Chondrocyte (in vitro differentiated cells): ENCODE measurements at regions not wholly inside any gene's neighbourhood (a gene's known extent, or its start where the extent isn't known, plus 50 kb on each side); places are given as distances from the start of the nearest gene placed in this dataset.

Source experiments
- DNase-seq: peaks from one replicate; pipeline ENCODE4 v3.0.0; 2021; ENCODE audit warnings: mixed read lengths, low spot score
- H3K27ac Mint-ChIP-seq: one replicate; pipeline ENCODE4 v1.8.0; 2021; ENCODE audit warnings: mild to moderate bottlenecking, moderate library complexity, mixed read lengths; ENCODE audit not compliant: unreplicated experiment
- H3K27me3 Mint-ChIP-seq: 2 replicates; pipeline ENCODE4 v1.8.0; 2021; ENCODE audit warnings: low read depth, mixed read lengths
- H3K36me3 Mint-ChIP-seq: 2 replicates; pipeline ENCODE4 v1.8.0; 2021; ENCODE audit warnings: low read depth, mixed read lengths
- H3K4me1 Mint-ChIP-seq: 2 replicates; pipeline ENCODE4 v1.8.0; 2021; ENCODE audit warnings: low read depth, mild to moderate bottlenecking, mixed read lengths
- H3K4me3 Mint-ChIP-seq: one replicate; pipeline ENCODE4 v1.8.0; 2021; ENCODE audit warnings: mild to moderate bottlenecking, moderate library complexity, mixed read lengths; ENCODE audit not compliant: unreplicated experiment
- H3K9me3 Mint-ChIP-seq: 2 replicates; pipeline ENCODE4 v1.8.0; 2021; ENCODE audit warnings: low read depth, mixed read lengths
- CTCF ChIP-seq: fragments of 200-600 bp; sonication (generic); IDR thresholded peaks from 2 replicates; pipeline ENCODE4 v1.5.0; 2021; ENCODE audit warnings: antibody characterized with exemption, mild to moderate bottlenecking, moderate library complexity

GRCh38 chr4:38538517-38538916 lies 125.5 kb upstream of the KLF3 start:
- no peak overlapping the region for H3K27ac Mint-ChIP-seq
- H3K27me3 Mint-ChIP-seq = peaks cover 2% of the 10 kb centered on the region
- TF ChIP-seq CTCF = no peak
- peaks cover 2% of the 10 kb centered on the region for H3K36me3 Mint-ChIP-seq
- no peaks in the 10 kb centered on the region for H3K9me3 Mint-ChIP-seq
- H3K4me1 Mint-ChIP-seq = no peaks in the 10 kb centered on the region
- no peak for DNase-seq
- H3K4me3 Mint-ChIP-seq = no peak overlapping the region

- H3K4me1 Mint-ChIP-seq = no peaks in the 10 kb centered on the region
- DNase-seq = no peak
- no peak overlapping the region for H3K4me3 Mint-ChIP-seq
- no peak for TF ChIP-seq CTCF
- peaks cover 2% of the 10 kb centered on the region for H3K27me3 Mint-ChIP-seq
- H3K36me3 Mint-ChIP-seq = peaks cover 2% of the 10 kb centered on the region
- H3K9me3 Mint-ChIP-seq = no peaks in the 10 kb centered on the region
- H3K27ac Mint-ChIP-seq = no peak overlapping the region
These were observed 124.5 kb upstream of the KLF3 start for GRCh38 chr4:38539501-38539900.

GRCh38 chr4:38547052-38547451 lies 116.9 kb upstream of the KLF3 start:
- no peak overlapping the region for H3K27ac Mint-ChIP-seq
- H3K36me3 Mint-ChIP-seq = no peaks in the 10 kb centered on the region
- DNase-seq = no peak
- no peaks in the 10 kb centered on the region for H3K4me1 Mint-ChIP-seq
- TF ChIP-seq CTCF = no peak
- H3K9me3 Mint-ChIP-seq = no peaks in the 10 kb centered on the region
- peaks cover 5% of the 10 kb centered on the region for H3K27me3 Mint-ChIP-seq
- no peak overlapping the region for H3K4me3 Mint-ChIP-seq

- Mint-ChIP-seq H3K9me3 (no peaks in the 10 kb centered on the region), H3K36me3 (no peaks in the 10 kb centered on the region), H3K4me3 (no peak overlapping the region), H3K4me1 (no peaks in the 10 kb centered on the region), H3K27me3 (peaks cover 5% of the 10 kb centered on the region), H3K27ac (no peak overlapping the region)
- no peak for TF ChIP-seq CTCF
- no peak for DNase-seq
These were observed 115.7 kb upstream of the KLF3 start for GRCh38 chr4:38548256-38548655.

GRCh38 chr4:38559374-38559773 lies 104.6 kb upstream of the KLF3 start:
- H3K27me3 Mint-ChIP-seq = no peaks in the 10 kb centered on the region
- H3K27ac Mint-ChIP-seq = no peak overlapping the region
- H3K4me1 Mint-ChIP-seq = peaks cover 15% of the 10 kb centered on the region
- H3K9me3 Mint-ChIP-seq = peaks cover 18% of the 10 kb centered on the region
- no peak overlapping the region for H3K4me3 Mint-ChIP-seq
- no peak for TF ChIP-seq CTCF
- peaks cover 4% of the 10 kb centered on the region for H3K36me3 Mint-ChIP-seq
- no peak for DNase-seq
